Ishikawa (cell line): ENCODE measurements at regions not wholly inside any gene's neighbourhood (a gene's known extent, or its start where the extent isn't known, plus 50 kb on each side); places are given as distances from the start of the nearest gene placed in this dataset.

Experiments used
- CEBPB ChIP-seq: IDR thresholded peaks from 2 replicates; pipeline ENCODE4 v1.6.1; 2012
- CREB1 ChIP-seq: IDR thresholded peaks from 2 replicates; pipeline ENCODE4 v1.6.1; 2012; ENCODE audit warnings: low read depth
- EGR1 ChIP-seq: IDR thresholded peaks from 2 replicates; pipeline ENCODE4 v1.6.1; 2012
- EP300 ChIP-seq: IDR thresholded peaks from 2 replicates; pipeline ENCODE4 v1.6.1; 2012; ENCODE audit warnings: borderline replicate concordance
- MAX ChIP-seq: IDR thresholded peaks from 2 replicates; pipeline ENCODE4 v1.6.1; 2012
- NFIC ChIP-seq: IDR thresholded peaks from 2 replicates; pipeline ENCODE4 v1.6.1; 2012
- RAD21 ChIP-seq: IDR thresholded peaks from 2 replicates; pipeline ENCODE4 v1.6.1; 2012; ENCODE audit warnings: low read depth
- TAF1 ChIP-seq: IDR thresholded peaks from 2 replicates; pipeline ENCODE4 v1.6.1; 2012; ENCODE audit warnings: low read depth, mild to moderate bottlenecking
- TCF12 ChIP-seq: IDR thresholded peaks from 2 replicates; pipeline ENCODE4 v1.6.1; 2012; ENCODE audit warnings: low read depth
- TEAD4 ChIP-seq: IDR thresholded peaks from 2 replicates; pipeline ENCODE4 v1.6.1; 2012
- USF1 ChIP-seq: IDR thresholded peaks from 2 replicates; pipeline ENCODE4 v1.6.1; 2012
- YY1 ChIP-seq: IDR thresholded peaks from 2 replicates; pipeline ENCODE4 v1.6.1; 2012; ENCODE audit warnings: low read depth
- ZBTB7A ChIP-seq: IDR thresholded peaks from 2 replicates; pipeline ENCODE4 v1.6.1; 2012; ENCODE audit warnings: low read depth
- TF ChIP-seq, protein P1 (sequence below): IDR thresholded peaks from 2 replicates; pipeline ENCODE4 v1.6.1; 2012; ENCODE audit warnings: low read depth, mild to moderate bottlenecking

DNA sequence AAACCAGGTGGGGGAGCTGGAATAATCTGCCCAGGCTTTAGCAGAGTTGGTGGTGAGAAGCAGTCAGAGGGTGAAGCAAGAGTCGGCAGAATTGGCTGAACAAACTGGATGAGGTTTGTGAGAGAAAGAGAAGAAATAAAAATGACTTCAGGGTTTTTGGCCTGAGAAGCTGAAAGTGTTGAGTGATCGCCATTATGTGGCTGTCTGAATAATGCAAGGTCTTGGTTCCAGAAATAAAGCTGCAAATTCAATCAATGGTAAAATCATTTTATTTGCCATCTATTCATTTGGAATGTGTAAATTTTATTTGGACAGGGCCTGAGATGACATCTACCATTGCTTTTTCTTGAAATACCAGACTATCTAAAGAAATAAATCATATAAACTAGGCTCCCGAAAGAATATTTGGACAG, 50.4 kb upstream of the DAB2 start:
- TF ChIP-seq USF1: no peak
- no peak for TF ChIP-seq TCF12
- no peak for TF ChIP-seq CEBPB
- TF ChIP-seq, protein P1, sequence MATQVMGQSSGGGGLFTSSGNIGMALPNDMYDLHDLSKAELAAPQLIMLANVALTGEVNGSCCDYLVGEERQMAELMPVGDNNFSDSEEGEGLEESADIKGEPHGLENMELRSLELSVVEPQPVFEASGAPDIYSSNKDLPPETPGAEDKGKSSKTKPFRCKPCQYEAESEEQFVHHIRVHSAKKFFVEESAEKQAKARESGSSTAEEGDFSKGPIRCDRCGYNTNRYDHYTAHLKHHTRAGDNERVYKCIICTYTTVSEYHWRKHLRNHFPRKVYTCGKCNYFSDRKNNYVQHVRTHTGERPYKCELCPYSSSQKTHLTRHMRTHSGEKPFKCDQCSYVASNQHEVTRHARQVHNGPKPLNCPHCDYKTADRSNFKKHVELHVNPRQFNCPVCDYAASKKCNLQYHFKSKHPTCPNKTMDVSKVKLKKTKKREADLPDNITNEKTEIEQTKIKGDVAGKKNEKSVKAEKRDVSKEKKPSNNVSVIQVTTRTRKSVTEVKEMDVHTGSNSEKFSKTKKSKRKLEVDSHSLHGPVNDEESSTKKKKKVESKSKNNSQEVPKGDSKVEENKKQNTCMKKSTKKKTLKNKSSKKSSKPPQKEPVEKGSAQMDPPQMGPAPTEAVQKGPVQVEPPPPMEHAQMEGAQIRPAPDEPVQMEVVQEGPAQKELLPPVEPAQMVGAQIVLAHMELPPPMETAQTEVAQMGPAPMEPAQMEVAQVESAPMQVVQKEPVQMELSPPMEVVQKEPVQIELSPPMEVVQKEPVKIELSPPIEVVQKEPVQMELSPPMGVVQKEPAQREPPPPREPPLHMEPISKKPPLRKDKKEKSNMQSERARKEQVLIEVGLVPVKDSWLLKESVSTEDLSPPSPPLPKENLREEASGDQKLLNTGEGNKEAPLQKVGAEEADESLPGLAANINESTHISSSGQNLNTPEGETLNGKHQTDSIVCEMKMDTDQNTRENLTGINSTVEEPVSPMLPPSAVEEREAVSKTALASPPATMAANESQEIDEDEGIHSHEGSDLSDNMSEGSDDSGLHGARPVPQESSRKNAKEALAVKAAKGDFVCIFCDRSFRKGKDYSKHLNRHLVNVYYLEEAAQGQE: no peak
- TF ChIP-seq TEAD4: no peak
- no peak for TF ChIP-seq MAX
- no peak for TF ChIP-seq RAD21
- no peak for TF ChIP-seq EGR1
- TF ChIP-seq EP300: no peak
- TF ChIP-seq NFIC: no peak
- TF ChIP-seq TAF1: no peak
- TF ChIP-seq ZBTB7A: no peak
- TF ChIP-seq CREB1: no peak
- no peak for TF ChIP-seq YY1
